ENCODE measurements at regions not wholly inside any gene's neighbourhood (a gene's known extent, or its start where the extent isn't known, plus 50 kb on each side); places are given as distances from the start of the nearest gene placed in this dataset.

- no peak for DNase-seq (ENCODE audit: low read depth in 2 of 2, low spot score in 1 of 2)
Observed at GRCh38 chr5:136699651-136700050, 334.3 kb upstream of the TRPC7 start.

GRCh38 chr5:136698970-136699369, 333.6 kb upstream of the TRPC7 start:
- DNase-seq (ENCODE audit: low read depth in 2 of 2, low spot score in 1 of 2) = no peak

GRCh38 chr5:136694258-136694657, 328.9 kb upstream of the TRPC7 start:
- DNase-seq (ENCODE audit: low read depth in 2 of 2, low spot score in 1 of 2) = no peak

DNA sequence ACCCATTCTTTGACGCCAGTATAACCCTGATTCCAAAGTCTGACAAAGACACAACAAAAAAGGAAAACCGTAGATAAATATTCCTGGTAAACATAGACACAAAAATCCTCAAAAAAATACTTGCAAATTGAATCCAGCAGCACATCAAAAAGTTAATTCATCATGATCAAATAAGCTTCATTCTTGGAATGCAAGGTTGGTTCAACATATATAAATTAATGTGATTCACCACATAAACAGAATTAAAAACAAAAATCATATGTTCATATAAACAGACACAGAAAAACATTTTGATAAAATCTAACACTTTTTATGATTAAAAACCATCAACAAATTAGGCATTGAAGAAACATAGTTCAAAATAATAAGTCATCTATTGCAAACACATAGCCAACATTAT, 324.2 kb upstream of the TRPC7 start:
- DNase-seq (ENCODE audit: low read depth in 2 of 2, low spot score in 1 of 2) = no peak

- DNase-seq (ENCODE audit: low read depth in 2 of 2, low spot score in 1 of 2) = no peak
Observed at GRCh38 chr5:136686192-136686872, 321.0 kb upstream of the TRPC7 start.

DNA sequence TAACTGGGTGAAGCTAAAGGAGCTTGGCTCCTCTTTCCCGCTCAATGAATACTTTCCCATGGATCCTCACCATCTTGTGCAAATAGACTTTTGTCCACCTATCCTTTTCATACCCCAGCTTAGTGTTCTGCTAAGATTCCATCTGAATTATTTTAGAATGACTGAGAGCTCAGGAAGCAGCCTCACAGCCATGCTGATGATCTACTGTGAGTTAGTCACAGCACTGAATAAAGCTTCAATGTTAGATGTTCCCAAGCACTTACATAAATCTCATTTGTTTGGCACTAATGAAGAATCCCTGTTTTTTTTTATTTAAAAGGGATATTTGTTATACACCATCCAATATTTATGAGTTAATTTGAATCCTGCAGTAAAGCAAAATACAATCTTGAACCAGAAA, 317.6 kb upstream of the TRPC7 start:
- no peak for DNase-seq (ENCODE audit: low read depth in 2 of 2, low spot score in 1 of 2)

DNA sequence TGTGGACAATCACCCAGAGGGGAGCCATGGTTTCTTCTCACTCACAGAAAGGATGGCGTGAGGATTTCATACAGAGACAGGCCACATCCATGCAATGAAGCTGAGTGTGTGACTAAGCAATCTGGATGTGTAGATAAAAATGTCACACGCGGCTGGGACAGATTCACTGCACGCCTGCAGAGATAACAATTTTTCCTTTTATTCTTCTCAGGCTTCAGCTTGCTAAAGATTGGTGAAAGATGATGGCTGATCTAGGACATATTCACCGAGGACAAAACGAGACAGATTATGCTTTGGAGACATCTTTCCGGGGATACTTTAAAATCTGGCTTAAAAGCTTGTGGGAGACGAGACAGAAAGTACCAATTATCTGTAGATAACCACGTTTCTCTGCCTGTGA, 313.9 kb upstream of the TRPC7 start:
- no peak for DNase-seq (ENCODE audit: low read depth in 2 of 2, low spot score in 1 of 2)

DNA sequence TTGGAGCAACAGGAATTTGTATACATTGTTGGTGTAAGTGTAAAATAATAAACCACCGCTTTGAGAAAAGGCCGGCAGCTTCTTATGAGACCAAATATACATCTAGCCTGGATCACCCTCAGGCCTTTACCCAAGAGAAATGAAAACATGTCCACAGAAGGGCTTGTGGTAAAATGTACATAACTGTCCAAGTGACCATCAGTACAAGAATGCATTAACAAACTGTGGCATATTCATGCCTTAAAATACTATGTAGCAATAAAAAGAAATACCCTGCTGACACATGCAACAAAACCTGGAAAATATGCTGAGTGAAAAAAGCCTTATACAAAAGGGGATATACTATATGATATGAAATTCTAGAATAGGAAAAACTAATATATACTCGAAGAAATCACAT, 311.9 kb upstream of the TRPC7 start:
- DNase-seq (ENCODE audit: low read depth in 2 of 2, low spot score in 1 of 2) = no peak

DNA sequence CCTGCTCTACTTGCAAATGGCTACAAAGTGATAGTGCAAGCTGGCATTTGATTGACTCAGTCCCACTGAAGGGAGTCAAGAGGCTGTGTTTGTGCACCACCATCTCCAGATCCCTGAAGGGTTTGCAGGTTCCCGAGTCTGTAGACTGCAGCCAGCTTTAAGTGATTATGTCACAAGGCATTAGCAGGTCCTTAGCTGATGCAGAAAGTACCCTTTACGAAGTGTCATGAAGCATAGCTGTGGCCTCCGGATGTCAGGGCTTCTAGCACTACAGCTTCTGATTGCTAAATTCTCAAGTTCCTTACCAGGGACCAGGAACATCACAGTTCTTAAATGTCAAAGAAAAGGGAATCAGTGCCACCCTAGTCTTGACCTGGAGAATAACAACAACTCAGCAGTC, 311.3 kb upstream of the TRPC7 start:
- DNase-seq (ENCODE audit: low read depth in 2 of 2, low spot score in 1 of 2) = no peak

DNA sequence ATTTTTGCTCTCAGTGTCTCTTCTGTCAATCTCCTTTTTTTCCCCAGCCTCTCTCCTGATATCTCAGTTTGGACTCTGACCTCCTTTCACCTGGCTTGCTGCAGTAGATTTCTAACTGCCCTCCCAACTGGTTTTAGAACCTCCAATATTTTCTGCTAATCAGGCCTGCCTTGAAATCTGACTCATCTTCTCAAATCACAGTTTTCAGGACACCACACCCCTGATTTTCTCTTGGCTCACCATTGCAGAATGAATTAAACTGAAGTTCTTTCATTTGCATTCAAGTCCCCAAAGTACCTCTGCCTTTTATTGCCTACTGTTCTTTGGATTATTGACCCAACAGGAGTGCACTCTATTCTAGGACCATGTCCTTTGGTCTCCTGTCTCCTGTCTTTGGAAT, 310.4 kb upstream of the TRPC7 start:
- no peak for DNase-seq (ENCODE audit: low read depth in 2 of 2, low spot score in 1 of 2)

- DNase-seq (ENCODE audit: low read depth in 2 of 2, low spot score in 1 of 2) = no peak
Observed at GRCh38 chr5:136674178-136674577, 308.8 kb upstream of the TRPC7 start.

DNA sequence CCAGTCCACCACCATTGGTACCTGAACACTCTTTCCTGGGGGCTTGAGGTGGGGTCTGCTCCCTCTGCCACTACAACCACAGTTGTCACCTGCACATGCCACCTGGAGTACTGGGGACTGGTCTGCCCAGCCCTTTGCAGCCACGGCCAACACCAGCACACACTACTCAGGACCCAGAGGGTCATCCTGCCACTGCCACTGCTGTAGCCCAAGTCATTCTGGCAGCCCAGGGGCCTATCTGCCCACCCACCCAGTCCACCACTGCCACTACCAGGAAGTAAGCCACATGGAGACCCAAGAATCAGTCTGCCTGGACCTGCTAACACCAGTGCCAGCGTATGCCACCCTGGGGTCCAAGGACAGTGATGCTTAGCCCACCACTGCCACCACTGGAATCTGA, 302.4 kb upstream of the TRPC7 start:
- DNase-seq (ENCODE audit: low read depth in 2 of 2, low spot score in 1 of 2) = no peak

- no peak for DNase-seq (ENCODE audit: low read depth in 2 of 2, low spot score in 1 of 2)
Observed at GRCh38 chr5:136666970-136667620, 301.8 kb upstream of the TRPC7 start.

- no peak for DNase-seq (ENCODE audit: low read depth in 2 of 2, low spot score in 1 of 2)
Observed at GRCh38 chr5:136665331-136665730, 300.0 kb upstream of the TRPC7 start.

DNA sequence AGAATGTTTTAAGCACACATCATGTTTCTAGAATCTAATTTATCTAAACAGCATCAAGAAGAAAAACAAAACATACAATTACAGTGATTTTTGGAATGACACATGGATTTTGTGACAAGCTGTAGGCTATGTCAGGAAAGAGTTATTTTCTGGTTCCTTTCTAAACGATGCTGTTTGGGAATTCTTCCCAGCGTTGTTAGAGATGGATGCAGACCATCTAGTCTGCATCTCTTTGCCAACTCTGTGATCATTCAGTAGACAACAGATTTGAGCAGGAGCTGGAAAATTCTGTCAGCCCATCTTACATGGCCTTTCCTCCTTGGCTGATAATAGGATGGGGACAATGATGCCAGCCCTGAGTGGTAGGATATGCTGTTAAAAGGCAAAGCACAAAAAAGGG, 295.7 kb upstream of the TRPC7 start:
- DNase-seq (ENCODE audit: low read depth in 2 of 2, low spot score in 1 of 2) = no peak

DNA sequence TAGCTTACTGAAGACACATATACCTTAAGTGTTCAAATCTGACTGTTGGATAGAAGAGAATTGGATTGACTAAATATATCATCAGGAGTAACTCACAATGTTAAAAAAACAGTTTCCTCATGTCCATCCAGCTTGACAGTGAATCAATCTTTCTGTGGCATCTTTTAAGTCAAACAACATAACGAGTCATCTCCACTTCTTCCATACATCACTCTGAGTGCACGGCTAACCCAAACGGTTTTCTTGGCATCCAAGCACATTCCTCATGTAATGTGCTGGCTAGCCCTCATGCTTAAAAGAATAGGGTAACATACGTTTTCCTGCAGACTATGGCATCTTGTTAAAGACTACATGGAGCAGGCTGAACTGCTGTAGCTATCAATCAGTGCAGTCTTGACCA, 291.5 kb upstream of the TRPC7 start:
- no peak for DNase-seq (ENCODE audit: low read depth in 2 of 2, low spot score in 1 of 2)

- no peak for DNase-seq (ENCODE audit: low read depth in 2 of 2, low spot score in 1 of 2)
Observed at GRCh38 chr5:136655468-136655867, 290.1 kb upstream of the TRPC7 start.

DNA sequence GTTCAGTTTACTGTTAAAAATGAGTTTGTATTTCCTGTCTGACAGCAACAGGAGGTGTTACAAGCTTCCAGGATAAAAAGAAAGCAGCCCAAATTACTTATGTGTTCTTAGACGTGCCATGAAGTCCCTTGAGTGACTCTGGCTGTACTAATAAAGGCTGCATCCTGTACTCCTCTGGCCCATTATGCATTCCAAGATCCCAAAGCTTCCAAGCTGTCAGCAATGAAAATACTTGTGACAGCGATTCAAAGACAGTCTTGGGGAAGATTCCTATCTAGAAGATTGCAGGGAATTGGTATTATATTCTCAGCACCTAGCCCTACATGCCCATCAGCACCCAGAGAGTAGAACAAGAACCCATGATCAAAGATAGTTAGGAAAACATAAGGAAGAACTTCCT, 281.6 kb upstream of the TRPC7 start:
- no peak for DNase-seq (ENCODE audit: low read depth in 2 of 2, low spot score in 1 of 2)

- no peak for DNase-seq (ENCODE audit: low read depth in 2 of 2, low spot score in 1 of 2)
Observed at GRCh38 chr5:136642976-136643375, 277.6 kb upstream of the TRPC7 start.

DNA sequence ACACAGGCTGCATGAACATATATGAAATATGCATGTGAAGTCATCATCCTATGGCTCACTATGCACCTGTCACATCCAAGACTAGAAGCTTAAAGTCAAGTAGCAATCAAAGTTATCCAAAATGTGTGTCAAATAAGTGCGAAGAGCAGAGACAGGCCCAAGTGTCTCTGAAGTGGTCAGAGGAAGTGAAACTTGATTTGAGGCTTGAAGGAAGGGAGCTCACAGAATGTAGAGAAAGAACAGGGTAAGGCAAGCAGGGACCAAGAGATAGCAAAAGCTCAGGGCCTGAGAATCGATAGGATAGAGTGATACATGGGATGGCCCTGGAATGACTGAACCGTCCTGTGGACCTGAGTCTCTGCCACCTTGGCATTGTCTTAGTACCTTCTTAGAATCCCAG, 274.3 kb upstream of the TRPC7 start:
- DNase-seq (ENCODE audit: low read depth in 2 of 2, low spot score in 1 of 2) = no peak

- DNase-seq (ENCODE audit: low read depth in 2 of 2, low spot score in 1 of 2) = no peak
Observed at GRCh38 chr5:136638084-136638483, 272.7 kb upstream of the TRPC7 start.

DNA sequence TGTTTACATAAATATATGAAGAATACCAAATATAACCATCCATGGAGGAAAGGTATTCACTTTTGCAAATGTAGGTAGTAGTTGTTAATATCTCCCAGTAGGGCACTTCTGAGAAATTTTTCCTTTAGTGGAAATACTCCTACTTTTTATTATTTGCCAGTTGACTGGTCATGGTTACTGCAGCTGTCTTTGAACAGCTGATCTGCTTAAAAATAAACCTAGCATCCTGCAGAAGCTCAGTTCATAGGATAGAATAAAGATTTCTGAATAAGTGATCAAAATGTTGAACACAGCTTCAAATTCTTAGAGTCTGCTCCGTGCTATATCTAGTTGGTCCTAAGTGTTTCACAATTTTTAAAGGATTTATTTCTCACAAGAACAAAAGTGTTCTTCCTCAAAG, 270.7 kb upstream of the TRPC7 start:
- no peak for DNase-seq (ENCODE audit: low read depth in 2 of 2, low spot score in 1 of 2)

DNA sequence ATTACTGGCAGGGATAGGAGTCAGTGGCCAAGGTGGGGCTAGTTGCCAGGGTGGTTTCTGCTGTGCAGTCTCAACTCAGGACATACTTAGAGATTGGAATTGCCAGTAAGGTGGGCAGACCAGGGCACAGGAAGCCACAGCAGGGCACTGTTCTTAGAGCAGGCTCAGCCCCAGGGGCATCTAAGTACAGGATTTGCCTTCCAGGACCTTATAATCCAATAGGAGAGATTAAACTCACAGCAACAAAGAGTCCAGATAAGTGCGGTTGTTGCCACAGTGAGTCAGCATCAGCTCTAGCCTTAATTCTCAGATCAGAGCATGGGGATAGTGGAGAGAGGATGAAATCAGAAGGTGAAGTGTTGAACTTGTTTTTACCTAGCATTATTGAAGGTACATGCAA, 265.8 kb upstream of the TRPC7 start:
- DNase-seq (ENCODE audit: low read depth in 2 of 2, low spot score in 1 of 2) = no peak
